C4-2B (cell line): ENCODE measurements at regions not wholly inside any gene's neighbourhood (a gene's known extent, or its start where the extent isn't known, plus 50 kb on each side); places are given as distances from the start of the nearest gene placed in this dataset.

Source experiments
- H3K27ac ChIP-seq: fragments of 450-650 bp; 2 replicates; pipeline ENCODE4 v1.5.1; 2017
- CTCF ChIP-seq: fragments of 450-650 bp; conservative IDR thresholded peaks from 2 replicates; pipeline ENCODE4 v1.5.1; 2017; ENCODE audit warnings: mild to moderate bottlenecking
- ZFX ChIP-seq: fragments of 450-650 bp; IDR thresholded peaks from 2 replicates; pipeline ENCODE4 v1.6.1; 2017

DNA sequence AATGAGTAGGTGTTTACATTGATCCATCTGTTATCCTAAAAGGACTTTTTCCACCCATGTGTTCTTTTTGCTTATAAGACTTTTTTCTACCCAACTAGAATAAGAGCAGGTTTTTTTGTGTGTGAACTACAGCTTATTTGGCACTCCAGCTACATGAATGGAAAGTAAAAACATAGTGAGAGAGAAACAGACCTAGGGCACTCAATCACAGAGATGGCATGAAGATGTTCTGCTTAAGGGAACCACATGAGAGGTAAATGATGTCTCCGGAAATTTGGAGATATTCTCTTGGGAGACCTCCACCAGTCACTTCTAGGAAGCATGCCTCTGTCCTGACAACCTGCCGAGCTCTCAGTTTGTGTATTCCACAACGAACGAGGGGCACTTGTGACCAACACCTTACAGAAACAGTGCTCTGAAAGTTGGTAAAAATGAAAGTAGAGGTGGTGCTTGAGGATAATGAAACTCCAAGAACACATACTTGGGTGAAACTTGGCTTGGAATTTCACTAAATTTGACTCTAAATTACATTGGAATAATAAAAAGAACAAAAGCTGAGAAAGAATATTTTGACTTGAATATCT lies 788.4 kb upstream of the GALNTL6 start:
- no peak overlapping the region for H3K27ac ChIP-seq
- TF ChIP-seq CTCF, result no peak
- no peak for TF ChIP-seq ZFX

DNA sequence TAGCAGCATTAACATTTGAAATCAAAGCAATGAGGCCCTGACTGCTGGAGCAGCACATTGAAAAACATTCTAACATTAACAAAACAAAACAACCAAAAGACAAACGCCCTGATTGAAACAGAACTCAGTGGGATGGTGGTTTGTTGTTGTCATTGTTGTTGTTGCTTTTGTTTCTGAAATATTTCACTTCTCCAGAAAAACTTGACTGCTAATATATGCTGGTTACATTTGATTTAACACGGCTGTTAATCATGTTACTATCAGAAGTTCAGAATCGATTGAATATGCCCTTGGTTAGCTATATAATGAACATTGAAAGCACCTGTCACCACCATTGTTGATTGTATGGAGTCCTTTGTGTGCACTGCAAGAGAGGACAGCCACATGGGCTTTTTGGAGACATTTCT lies 790.4 kb upstream of the GALNTL6 start:
- no peak for TF ChIP-seq CTCF
- TF ChIP-seq ZFX, result no peak
- H3K27ac ChIP-seq, result no peak overlapping the region

DNA sequence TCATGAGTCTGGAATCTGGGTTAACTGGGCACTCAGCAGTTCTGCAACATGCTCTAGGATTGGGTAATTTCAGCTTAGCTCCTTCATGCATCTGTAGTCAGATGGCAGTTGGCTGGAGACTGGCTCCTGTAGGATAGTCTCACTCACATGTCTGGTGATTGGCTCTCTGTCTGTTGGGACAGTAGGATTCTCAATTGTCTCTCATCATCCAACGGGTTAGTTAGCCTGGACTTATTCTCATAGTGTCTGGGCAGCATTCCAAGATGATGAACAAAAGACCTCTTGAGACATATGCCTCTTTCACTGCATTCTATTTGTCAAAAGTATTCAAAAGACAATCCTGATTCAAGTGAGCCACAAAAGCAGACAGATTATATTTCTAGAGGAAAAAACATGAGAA lies 795.6 kb upstream of the GALNTL6 start:
- TF ChIP-seq CTCF (no peak), ZFX (no peak)

GRCh38 chr4:171016145-171016544 lies 797.1 kb upstream of the GALNTL6 start:
- no peak overlapping the region for H3K27ac ChIP-seq
- TF ChIP-seq CTCF (no peak), ZFX (no peak)

More for the DNA sequence above, 795.6 kb upstream of the GALNTL6 start:
- H3K27ac ChIP-seq, result no peak overlapping the region

DNA sequence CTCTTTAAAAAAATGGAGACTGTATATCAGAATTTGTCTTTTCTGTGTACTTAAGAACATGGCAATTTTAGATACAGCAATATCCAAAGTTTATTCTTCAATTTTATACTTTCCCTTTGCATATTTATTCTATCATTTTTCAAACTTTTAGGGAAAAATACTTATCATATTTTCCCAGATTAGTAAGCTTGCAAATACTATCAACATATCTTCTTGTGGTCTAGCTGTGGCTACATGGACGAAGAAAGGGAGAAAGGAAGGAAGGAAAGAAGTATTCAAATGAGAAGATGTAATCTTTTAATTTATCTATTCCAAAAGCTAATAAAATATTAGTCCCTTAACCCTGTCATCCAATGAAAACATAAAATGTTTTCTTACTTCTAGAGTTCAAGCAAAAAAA lies 797.8 kb upstream of the GALNTL6 start:
- H3K27ac ChIP-seq, result no peak overlapping the region
- TF ChIP-seq ZFX (no peak), CTCF (no peak)

GRCh38 chr4:171007618-171008390 lies 805.4 kb upstream of the GALNTL6 start:
- H3K27ac ChIP-seq, result no peak overlapping the region
- TF ChIP-seq CTCF (no peak), ZFX (no peak)

GRCh38 chr4:171002246-171002645 lies 811.0 kb upstream of the GALNTL6 start:
- H3K27ac ChIP-seq, result no peak overlapping the region
- TF ChIP-seq CTCF (no peak), ZFX (no peak)
